Ishikawa (cell line): ENCODE measurements at regions not wholly inside any gene's neighbourhood (a gene's known extent, or its start where the extent isn't known, plus 50 kb on each side); places are given as distances from the start of the nearest gene placed in this dataset.

Experiments used
- CEBPB ChIP-seq: IDR thresholded peaks from 2 replicates; pipeline ENCODE4 v1.6.1; 2012
- CREB1 ChIP-seq: IDR thresholded peaks from 2 replicates; pipeline ENCODE4 v1.6.1; 2012; ENCODE audit warnings: low read depth
- EGR1 ChIP-seq: IDR thresholded peaks from 2 replicates; pipeline ENCODE4 v1.6.1; 2012
- EP300 ChIP-seq: IDR thresholded peaks from 2 replicates; pipeline ENCODE4 v1.6.1; 2012; ENCODE audit warnings: borderline replicate concordance
- FOXM1 ChIP-seq: IDR thresholded peaks from 2 replicates; pipeline ENCODE4 v1.6.1; 2012; ENCODE audit warnings: low read depth, borderline replicate concordance
- MAX ChIP-seq: IDR thresholded peaks from 2 replicates; pipeline ENCODE4 v1.6.1; 2012
- RAD21 ChIP-seq: IDR thresholded peaks from 2 replicates; pipeline ENCODE4 v1.6.1; 2012; ENCODE audit warnings: low read depth
- REST ChIP-seq: IDR thresholded peaks from 2 replicates; pipeline ENCODE4 v1.6.1; 2012; ENCODE audit warnings: low read depth, mild to moderate bottlenecking
- TAF1 ChIP-seq: IDR thresholded peaks from 2 replicates; pipeline ENCODE4 v1.6.1; 2012; ENCODE audit warnings: low read depth, mild to moderate bottlenecking
- TCF12 ChIP-seq: IDR thresholded peaks from 2 replicates; pipeline ENCODE4 v1.6.1; 2012; ENCODE audit warnings: low read depth
- TEAD4 ChIP-seq: IDR thresholded peaks from 2 replicates; pipeline ENCODE4 v1.6.1; 2012
- USF1 ChIP-seq: IDR thresholded peaks from 2 replicates; pipeline ENCODE4 v1.6.1; 2012
- YY1 ChIP-seq: IDR thresholded peaks from 2 replicates; pipeline ENCODE4 v1.6.1; 2012; ENCODE audit warnings: low read depth
- ZBTB7A ChIP-seq: IDR thresholded peaks from 2 replicates; pipeline ENCODE4 v1.6.1; 2012; ENCODE audit warnings: low read depth

DNA sequence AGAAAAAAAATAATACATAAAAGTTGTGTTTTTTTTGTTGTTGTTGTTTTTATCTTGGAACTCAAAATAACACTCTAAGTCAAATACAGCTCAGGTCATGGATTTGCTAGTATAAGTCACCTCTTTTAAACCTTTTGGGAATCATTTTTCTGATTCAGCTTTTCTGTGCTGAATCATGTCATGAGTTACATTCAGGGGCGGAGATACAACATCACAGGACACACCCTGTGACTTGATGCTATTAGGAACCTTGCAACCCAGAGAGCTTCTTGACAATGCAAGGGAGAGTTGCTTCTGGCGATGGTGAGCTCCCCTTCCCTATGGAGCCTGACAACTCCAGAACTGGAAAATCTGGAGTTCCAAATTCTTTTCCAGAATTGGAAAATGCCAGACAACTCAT is 358.3 kb upstream of the C16orf82 start:
- no peak for TF ChIP-seq TAF1
- no peak for TF ChIP-seq REST
- no peak for TF ChIP-seq USF1
- TF ChIP-seq CREB1: no peak
- TF ChIP-seq CEBPB: no peak
- no peak for TF ChIP-seq EGR1
- no peak for TF ChIP-seq MAX
- TF ChIP-seq YY1: no peak
- TF ChIP-seq EP300: no peak
- no peak for TF ChIP-seq ZBTB7A
- TF ChIP-seq RAD21: no peak
- TF ChIP-seq TCF12: no peak
- no peak for TF ChIP-seq FOXM1
- no peak for TF ChIP-seq TEAD4
